ENCODE measurements at regions not wholly inside any gene's neighbourhood (a gene's known extent, or its start where the extent isn't known, plus 50 kb on each side); places are given as distances from the start of the nearest gene placed in this dataset.
"Not testable (repeated sequence)": the region's sequence is repeated elsewhere in the genome, so short reads cannot be mapped to it uniquely, and the experiment has no call there.

- DNase-seq, result no peak
Measured at GRCh38 chr2:142562900-142563299, 314.6 kb upstream of the KYNU start.

- no peak for DNase-seq
Measured at GRCh38 chr2:142561656-142562055, 315.8 kb upstream of the KYNU start.

DNA sequence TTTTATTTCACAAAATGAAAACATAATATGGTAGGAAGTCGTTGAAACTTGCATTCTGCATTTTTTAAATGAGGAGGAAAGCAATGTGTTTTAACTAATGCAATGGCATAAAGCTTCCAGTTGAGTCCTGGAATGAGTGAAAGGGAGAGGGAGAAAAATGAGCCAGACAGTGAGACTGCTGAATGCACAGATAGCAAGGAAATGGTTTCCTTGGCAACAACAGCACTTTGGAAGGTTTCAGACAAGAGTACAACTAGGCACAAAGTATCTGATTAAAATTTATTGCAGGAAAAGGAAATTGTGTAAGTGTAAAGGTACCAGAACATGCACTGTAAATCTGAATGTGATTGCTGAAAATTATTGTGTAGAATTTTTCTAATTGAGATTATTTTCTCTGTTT, 320.1 kb upstream of the KYNU start:
- DNase-seq, result no peak

GRCh38 chr2:142545999-142546398, 331.5 kb upstream of the KYNU start:
- DNase-seq, result not testable (repeated sequence)

GRCh38 chr2:142545036-142545435, 332.4 kb upstream of the KYNU start:
- no peak for DNase-seq

GRCh38 chr2:142544173-142544572, 333.3 kb upstream of the KYNU start:
- no peak for DNase-seq

DNA sequence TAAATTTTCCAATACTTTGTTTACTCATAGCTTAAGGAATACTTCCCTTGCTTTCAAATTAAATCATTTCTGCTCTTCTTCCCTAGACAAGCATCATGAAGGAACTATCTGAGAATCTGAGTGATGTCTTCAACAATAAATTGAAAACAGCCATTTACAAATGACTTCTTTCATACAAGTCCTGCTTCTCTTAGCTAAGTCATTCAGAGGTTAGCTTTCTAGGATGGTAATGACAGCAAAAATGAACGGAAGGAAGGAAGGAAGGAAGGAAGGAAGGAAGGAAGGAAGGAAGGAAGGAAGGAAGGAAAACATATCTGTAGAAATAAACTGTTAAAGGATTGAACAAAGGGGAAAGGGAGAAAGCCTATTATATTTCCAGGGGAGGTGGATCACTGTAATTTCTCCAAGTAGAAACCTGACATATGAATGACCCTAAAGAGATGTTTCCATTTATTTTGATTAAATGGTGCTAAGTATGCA, 335.0 kb upstream of the KYNU start:
- no peak for DNase-seq

DNA sequence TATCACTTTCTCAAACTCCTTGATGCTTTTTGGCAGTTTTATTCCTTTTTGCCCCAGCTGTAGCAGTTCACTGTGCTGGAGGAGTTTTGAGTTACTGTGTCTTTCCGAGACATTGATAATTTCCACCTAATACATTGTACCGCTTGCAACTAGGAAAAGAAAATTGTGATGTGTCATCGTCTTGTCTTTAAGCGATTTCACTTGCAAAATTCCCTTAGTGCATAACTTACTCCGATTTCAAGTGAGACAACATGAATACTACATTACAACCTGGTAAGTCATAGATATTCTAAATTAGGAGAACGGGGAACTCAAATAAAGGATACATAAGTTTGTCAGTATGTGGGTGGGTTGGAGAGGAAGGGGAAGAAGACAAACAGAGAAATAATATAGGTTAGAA, 340.5 kb upstream of the KYNU start:
- no peak for DNase-seq

DNA sequence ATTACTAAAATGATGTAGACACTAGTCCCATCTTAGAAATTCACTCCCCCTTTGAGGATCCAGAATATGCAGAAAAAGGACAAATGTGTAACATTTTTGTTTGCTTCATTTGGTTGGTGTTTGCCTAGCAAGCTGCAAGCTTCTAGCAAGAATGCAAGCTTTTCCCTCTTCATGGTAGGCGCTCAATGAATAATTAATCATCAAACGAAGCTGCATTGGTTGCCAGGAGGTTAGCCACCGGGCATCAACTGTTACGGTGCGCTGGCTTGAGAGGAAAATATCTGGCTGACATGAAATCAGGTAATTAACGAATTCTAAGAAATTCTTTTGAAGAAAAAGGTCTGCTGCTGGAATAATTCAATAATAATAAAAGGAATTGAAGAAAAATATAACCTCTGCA, 341.0 kb upstream of the KYNU start:
- no peak for DNase-seq

DNA sequence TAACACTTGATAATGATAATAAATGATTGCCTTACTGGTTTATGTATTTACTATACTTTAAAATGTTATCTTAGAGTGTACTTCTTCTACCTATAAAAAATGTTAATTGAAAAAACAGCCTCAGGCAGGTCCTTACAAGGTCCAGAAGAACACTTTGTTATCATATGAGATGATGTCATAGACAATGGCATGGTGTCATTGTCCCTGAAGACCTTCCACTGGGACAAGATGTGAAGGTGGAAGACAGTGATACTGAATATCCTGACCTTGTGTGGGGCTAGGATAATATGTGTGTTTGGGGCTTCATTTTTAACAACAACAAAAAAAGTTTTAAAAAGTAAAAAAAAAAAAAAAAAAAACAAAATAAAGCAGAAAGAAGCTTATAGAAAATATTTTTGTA, 342.2 kb upstream of the KYNU start:
- DNase-seq, result no peak

GRCh38 chr2:142533177-142533576, 344.3 kb upstream of the KYNU start:
- DNase-seq, result no peak

GRCh38 chr2:142531377-142531776, 346.1 kb upstream of the KYNU start:
- no peak for DNase-seq

- DNase-seq, result no peak
Measured at GRCh38 chr2:142525720-142526119, 351.7 kb upstream of the KYNU start.

DNA sequence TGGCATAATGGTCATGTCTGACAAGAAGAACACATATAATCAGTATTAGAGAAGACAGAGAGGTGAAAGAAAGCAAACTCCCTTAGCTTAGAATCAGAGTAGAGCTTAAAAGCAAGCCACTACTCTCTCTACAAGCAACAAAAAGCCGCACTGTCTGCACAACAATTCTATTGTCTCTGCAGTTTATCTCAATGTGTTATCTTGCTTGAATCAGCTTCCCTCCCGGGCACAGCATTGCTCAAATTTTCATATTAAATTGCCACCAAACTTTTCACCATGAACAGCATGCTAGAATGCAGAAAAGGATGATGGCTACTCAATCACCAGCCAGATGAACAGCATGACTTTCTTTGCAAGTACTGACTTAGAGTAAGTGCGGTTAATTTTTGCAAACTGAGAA, 356.0 kb upstream of the KYNU start:
- DNase-seq, result no peak

- DNase-seq, result no peak
Measured at GRCh38 chr2:142515493-142515892, 362.0 kb upstream of the KYNU start.

DNA sequence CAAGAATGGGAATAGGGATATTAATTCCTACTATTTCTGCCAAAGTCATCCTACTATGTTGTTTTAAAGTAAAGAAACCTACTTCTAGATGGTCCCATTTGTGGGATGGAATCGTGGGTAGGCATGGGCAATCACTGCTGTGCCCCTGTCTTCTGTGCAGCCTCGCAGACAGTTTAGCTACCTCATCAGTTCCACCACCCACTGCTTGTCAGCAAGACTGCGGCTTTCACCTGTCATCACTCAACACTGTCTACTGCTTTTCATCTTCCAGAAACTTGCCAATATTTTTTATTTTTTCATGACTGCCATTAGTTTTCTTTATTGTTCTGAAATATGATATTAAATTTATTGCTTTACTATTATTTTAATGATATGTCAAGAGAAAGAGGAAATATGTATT, 368.1 kb upstream of the KYNU start:
- DNase-seq, result no peak

DNA sequence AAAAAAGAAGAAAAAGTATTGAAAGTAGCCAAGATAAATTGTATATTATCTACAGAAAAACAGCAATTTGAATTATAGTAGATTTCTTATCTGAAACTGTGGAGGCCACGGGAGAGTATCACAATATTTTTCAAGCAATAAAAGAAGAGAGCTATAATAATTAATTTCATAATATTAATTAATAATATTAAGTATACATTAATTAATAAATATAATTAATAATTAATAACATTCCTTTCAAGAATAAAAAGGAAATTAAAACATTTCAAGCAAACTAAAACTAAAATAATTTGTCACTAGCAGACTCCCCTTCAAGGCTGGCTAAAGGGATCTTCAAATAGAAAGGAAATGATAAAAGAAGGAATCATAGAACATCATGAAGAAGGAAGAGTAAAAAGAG, 372.7 kb upstream of the KYNU start:
- no peak for DNase-seq

- no peak for DNase-seq
Measured at GRCh38 chr2:142502402-142502801, 371.6 kb upstream of the LRP1B start.

DNA sequence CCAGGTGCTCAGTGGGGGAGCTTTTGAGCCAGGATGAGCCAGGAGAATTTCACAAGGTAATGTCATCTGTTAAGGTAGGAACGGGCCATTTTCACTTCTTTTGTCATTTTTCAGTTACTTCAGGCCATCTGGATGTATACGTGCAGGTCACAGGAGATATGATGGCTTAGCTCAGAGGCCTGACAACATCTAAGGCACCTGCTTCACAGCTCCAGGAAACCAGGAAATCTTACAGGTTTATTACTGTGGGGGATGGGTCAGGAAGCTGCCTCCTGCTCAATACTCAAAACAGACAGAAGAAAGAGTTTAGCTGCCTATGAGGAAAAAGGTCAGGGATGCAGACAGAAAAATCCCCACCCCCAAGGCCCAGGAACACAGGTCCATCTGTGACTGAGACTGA, 364.3 kb upstream of the LRP1B start:
- DNase-seq, result no peak

DNA sequence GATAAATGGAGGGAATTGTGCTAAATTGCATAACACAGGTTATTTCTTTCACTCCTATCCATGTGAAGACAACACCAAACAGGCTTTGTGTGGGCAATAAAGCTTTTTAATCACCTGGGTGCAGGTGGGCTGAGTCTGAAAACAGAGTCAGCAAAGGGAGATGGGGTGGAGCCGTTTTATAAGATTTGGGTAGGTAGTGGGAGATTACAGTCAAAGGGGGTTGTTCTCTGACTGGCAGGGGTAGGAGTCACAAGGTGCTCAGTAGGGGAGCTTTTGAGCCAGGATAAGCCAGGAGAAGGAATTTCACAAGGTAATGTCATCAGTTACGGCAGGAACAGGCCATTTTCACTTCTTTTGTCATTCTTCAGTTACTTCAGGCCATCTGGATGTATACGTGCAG, 358.8 kb upstream of the LRP1B start:
- not testable (repeated sequence) for DNase-seq

- no peak for DNase-seq
Measured at GRCh38 chr2:142484111-142484510, 353.3 kb upstream of the LRP1B start.

DNA sequence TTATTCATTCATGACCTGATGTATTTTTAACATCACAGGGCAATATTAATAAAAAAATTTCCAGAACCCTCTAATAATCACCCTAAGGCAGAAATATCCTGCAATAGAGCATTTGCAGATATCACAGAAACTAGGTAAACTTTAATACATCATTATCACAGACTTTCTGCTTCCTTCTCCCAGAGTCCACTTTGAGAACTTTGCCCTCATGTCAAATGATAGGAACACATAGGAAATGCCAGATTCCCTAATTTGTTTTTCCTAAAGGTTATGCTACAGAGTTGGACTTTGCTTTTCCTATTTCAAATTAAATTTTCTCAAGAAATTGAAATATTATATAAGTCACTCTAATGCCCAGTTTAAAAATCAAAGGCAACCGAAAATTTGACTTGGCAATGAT, 352.8 kb upstream of the LRP1B start:
- DNase-seq, result no peak

GRCh38 chr2:142478206-142478605, 347.4 kb upstream of the LRP1B start:
- DNase-seq, result no peak

DNA sequence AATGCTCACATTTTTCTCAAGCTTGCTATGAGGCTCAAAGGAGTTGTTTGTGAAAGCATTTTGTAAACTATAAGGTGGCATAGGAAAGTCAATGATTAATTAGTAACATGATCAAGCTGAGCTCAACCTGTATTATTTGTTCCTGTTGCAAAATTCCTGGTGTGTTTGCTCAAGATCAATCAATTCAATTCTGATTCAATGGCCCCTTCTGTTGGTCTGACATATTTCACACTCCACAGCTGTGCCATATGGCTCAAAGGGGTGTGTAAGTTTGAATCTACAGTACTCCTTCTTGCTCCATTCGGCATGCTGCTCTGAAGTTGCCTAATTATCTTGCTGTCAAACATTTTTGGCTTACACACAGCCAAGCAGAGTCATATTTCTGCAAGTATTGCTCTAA, 341.6 kb upstream of the LRP1B start:
- DNase-seq, result no peak

GRCh38 chr2:142467321-142467720, 336.5 kb upstream of the LRP1B start:
- no peak for DNase-seq

- DNase-seq, result no peak
Measured at GRCh38 chr2:142463047-142463446, 332.2 kb upstream of the LRP1B start.
